AG04449 (cell line): ENCODE measurements at regions not wholly inside any gene's neighbourhood (a gene's known extent, or its start where the extent isn't known, plus 50 kb on each side); places are given as distances from the start of the nearest gene placed in this dataset.

ENCODE experiments used
- CTCF ChIA-PET: fragments of 350-600 bp; formaldehyde crosslinking; extraction: SDS; loops from one replicate; lab custom pipeline; 2021; ENCODE audit warnings: antibody characterized with exemption; lab: Yijun Ruan, JAX
- POLR2A ChIA-PET: fragments of 400-600, 350-600 bp; formaldehyde crosslinking; extraction: SDS; loops from one replicate; lab custom pipeline; 2020; ENCODE audit warnings: antibody characterized with exemption, inconsistent platforms; lab: Yijun Ruan, JAX
- DNase-seq: peaks from one replicate; pipeline ENCODE4 v3.0.0-alpha.2; 2010; ENCODE audit warnings: low read depth, low spot score
- H3K4me3 ChIP-seq: 2 replicates; pipeline ENCODE4 v1.5.1; 2011; ENCODE audit warnings: low read depth, mild to moderate bottlenecking, control low read depth, low read length
- TF ChIP-seq, protein P1 (sequence below): IDR thresholded peaks from one replicate; pipeline ENCODE4 v1.5.1; 2011; ENCODE audit warnings: mild to moderate bottlenecking, moderate library complexity, low read length, control low read depth, inconsistent platforms; ENCODE audit not compliant: insufficient read depth; ENCODE audit errors: missing control alignments

- ChIA-PET POLR2A (no interaction called here), CTCF (no interaction called here)
- TF ChIP-seq, protein P1, sequence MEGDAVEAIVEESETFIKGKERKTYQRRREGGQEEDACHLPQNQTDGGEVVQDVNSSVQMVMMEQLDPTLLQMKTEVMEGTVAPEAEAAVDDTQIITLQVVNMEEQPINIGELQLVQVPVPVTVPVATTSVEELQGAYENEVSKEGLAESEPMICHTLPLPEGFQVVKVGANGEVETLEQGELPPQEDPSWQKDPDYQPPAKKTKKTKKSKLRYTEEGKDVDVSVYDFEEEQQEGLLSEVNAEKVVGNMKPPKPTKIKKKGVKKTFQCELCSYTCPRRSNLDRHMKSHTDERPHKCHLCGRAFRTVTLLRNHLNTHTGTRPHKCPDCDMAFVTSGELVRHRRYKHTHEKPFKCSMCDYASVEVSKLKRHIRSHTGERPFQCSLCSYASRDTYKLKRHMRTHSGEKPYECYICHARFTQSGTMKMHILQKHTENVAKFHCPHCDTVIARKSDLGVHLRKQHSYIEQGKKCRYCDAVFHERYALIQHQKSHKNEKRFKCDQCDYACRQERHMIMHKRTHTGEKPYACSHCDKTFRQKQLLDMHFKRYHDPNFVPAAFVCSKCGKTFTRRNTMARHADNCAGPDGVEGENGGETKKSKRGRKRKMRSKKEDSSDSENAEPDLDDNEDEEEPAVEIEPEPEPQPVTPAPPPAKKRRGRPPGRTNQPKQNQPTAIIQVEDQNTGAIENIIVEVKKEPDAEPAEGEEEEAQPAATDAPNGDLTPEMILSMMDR, result no peak
- no peak for DNase-seq
- H3K4me3 ChIP-seq, result no peak overlapping the region
Observed at GRCh38 chr9:20042128-20042711, 253.4 kb upstream of the SLC24A2 start.

DNA sequence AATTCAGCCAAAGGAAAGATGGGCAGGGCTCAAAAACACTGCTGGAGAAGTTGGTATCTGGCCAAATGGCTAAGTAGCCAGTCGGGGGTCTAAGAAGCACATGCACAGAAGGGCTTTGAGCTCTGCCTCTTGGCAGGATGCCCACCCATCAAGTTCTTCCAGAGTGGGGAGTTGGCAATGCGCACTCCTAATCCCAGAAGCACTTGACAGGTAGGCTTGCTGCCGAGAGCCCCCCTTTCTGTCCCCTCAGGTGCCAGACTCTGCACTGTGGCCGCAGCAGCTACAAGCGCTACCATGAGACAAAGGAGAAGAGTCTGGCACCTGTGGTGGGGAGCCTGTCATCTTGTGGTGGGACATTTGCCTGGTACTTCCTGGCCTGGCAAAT, 252.9 kb upstream of the SLC24A2 start:
- TF ChIP-seq, protein P1, result no peak
- no peak for DNase-seq
- ChIA-PET CTCF (no interaction called here), POLR2A (no interaction called here)
- H3K4me3 ChIP-seq, result no peak overlapping the region

- H3K4me3 ChIP-seq, result no peak overlapping the region
- ChIA-PET POLR2A (no interaction called here), CTCF (no interaction called here)
- no peak for DNase-seq
- TF ChIP-seq, protein P1, result no peak
Observed at GRCh38 chr9:20040991-20041696, 252.3 kb upstream of the SLC24A2 start.

GRCh38 chr9:20037699-20038098, 248.9 kb upstream of the SLC24A2 start:
- no peak overlapping the region for H3K4me3 ChIP-seq
- DNase-seq, result no peak
- POLR2A ChIA-PET, result no interaction called here
- CTCF ChIA-PET, result no interaction called here
- TF ChIP-seq, protein P1, result no peak

GRCh38 chr9:20033511-20033910, 244.7 kb upstream of the SLC24A2 start:
- CTCF ChIA-PET, result no interaction called here
- TF ChIP-seq, protein P1, result no peak
- POLR2A ChIA-PET, result no interaction called here
- DNase-seq, result no peak
- H3K4me3 ChIP-seq, result no peak overlapping the region

GRCh38 chr9:20032413-20033006, 243.7 kb upstream of the SLC24A2 start:
- no peak for DNase-seq
- POLR2A ChIA-PET, result no interaction called here
- TF ChIP-seq, protein P1, result no peak
- CTCF ChIA-PET, result no interaction called here
- no peak overlapping the region for H3K4me3 ChIP-seq
